ENCODE measurements at regions not wholly inside any gene's neighbourhood (a gene's known extent, or its start where the extent isn't known, plus 50 kb on each side); places are given as distances from the start of the nearest gene placed in this dataset.

DNA sequence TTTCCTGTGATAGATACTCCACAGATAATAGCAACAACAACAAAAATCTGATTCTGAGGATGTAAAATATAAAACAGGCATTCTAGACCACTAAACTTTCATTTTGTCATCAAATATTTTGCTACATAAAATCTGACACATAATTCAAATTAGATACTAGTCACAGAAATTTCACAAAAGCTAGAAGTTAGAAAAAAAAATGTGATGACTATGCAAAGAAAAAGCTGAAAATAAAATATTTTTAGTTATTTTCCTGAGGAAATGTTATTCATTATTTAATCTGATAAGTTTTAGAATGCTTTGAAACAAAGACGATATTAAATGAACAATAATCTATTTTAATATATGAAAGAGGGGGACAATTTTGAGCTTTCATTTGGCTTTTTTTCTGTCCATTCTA, 357.2 kb downstream of the SLITRK6 start:
- TF ChIP-seq CTCF (IDR thresholded peaks at IDR 0.05; ENCODE audit: control extremely low read depth, extremely low read depth), result no peak
- Histone ChIP-seq H3K4me3 (no peak overlapping the region), H3K9ac (ENCODE audit: insufficient read depth in 1 of 2, low read length in 2 of 2) (no peak overlapping the region), H3K4me1 (ENCODE audit: control insufficient read depth in 5 of 5, insufficient read depth in 5 of 5, low read length in 5 of 5) (no peaks in the 10 kb centered on the region), H3K27ac (ENCODE audit: low read depth in 1 of 2, low read length in 1 of 2) (no peak overlapping the region), H3K27me3 (ENCODE audit: control insufficient read depth in 3 of 3, insufficient read depth in 3 of 3, low read length in 2 of 3) (no peaks in the 10 kb centered on the region), H3K36me3 (ENCODE audit: control insufficient read depth in 4 of 4, insufficient read depth in 4 of 4, low read length in 4 of 4) (no peaks in the 10 kb centered on the region), H3K9me3 (ENCODE audit: control insufficient read depth in 4 of 4, insufficient read depth in 3 of 4, low read length in 3 of 4) (no peaks in the 10 kb centered on the region)
- DNase-seq (no peak), ATAC-seq (ENCODE audit: insufficient read depth, low FRiP score) (no peak)
- WGBS, 2 donors, result 89 to 92% methylated on average over 1 of the region's 1 CpG

DNA sequence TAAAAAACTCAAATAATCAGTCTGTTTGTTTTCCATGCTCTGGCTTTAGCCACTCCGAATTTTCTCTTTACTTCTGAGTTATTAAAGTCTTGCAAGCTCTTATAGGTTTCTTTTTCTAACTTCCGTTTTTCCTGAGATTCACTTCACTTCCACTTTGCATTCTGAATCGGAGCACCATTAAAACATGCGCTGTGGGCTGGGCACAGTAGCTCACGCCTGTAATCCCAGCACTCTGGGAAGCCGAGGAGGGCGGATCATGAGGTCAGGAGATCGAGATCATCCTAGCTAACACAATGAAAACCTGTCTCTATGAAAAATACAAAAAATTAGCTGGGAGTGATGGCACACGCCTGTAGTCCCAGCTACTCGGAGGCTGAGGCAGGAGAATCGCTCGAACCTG, 357.9 kb downstream of the SLITRK6 start:
- Histone ChIP-seq H3K4me3 (no peak overlapping the region), H3K27ac (ENCODE audit: low read depth in 1 of 2, low read length in 1 of 2) (no peak overlapping the region), H3K9ac (ENCODE audit: insufficient read depth in 1 of 2, low read length in 2 of 2) (no peak overlapping the region), H3K27me3 (ENCODE audit: control insufficient read depth in 3 of 3, insufficient read depth in 3 of 3, low read length in 2 of 3) (no peaks in the 10 kb centered on the region), H3K9me3 (ENCODE audit: control insufficient read depth in 4 of 4, insufficient read depth in 3 of 4, low read length in 3 of 4) (no peaks in the 10 kb centered on the region), H3K4me1 (ENCODE audit: control insufficient read depth in 5 of 5, insufficient read depth in 5 of 5, low read length in 5 of 5) (no peaks in the 10 kb centered on the region), H3K36me3 (ENCODE audit: control insufficient read depth in 4 of 4, insufficient read depth in 4 of 4, low read length in 4 of 4) (no peaks in the 10 kb centered on the region)
- WGBS, 2 donors, result 90 to 91% methylated on average over 12 of the region's 12 CpGs
- no peak for TF ChIP-seq CTCF (IDR thresholded peaks at IDR 0.05; ENCODE audit: control extremely low read depth, extremely low read depth)
- ATAC-seq (ENCODE audit: insufficient read depth, low FRiP score) (no peak), DNase-seq (no peak)

GRCh38 chr13:85436029-85436428, 363.2 kb downstream of the SLITRK6 start:
- ATAC-seq (ENCODE audit: insufficient read depth, low FRiP score), result no peak
- TF ChIP-seq CTCF (IDR thresholded peaks at IDR 0.05; ENCODE audit: control extremely low read depth, extremely low read depth), result no peak
- H3K36me3 ChIP-seq (ENCODE audit: control insufficient read depth in 4 of 4, insufficient read depth in 4 of 4, low read length in 4 of 4), result no peaks in the 10 kb centered on the region
- DNase-seq, result no peak
- H3K27ac ChIP-seq (ENCODE audit: low read depth in 1 of 2, low read length in 1 of 2), result no peak overlapping the region
- H3K4me3 ChIP-seq, result no peak overlapping the region
- peaks cover 0 to 9% (median 2%) of the 10 kb centered on the region in 4 donors for H3K9me3 ChIP-seq (ENCODE audit: control insufficient read depth in 4 of 4, insufficient read depth in 3 of 4, low read length in 3 of 4)
- no peaks in the 10 kb centered on the region for H3K4me1 ChIP-seq (ENCODE audit: control insufficient read depth in 5 of 5, insufficient read depth in 5 of 5, low read length in 5 of 5)
- 96 to 98% methylated on average over 1 of the region's 1 CpG for WGBS, 2 donors
- H3K9ac ChIP-seq (ENCODE audit: insufficient read depth in 1 of 2, low read length in 2 of 2), result no peak overlapping the region
- H3K27me3 ChIP-seq (ENCODE audit: control insufficient read depth in 3 of 3, insufficient read depth in 3 of 3, low read length in 2 of 3), result no peaks in the 10 kb centered on the region

GRCh38 chr13:85434927-85435326, 364.3 kb downstream of the SLITRK6 start:
- H3K4me3 ChIP-seq, result no peak overlapping the region
- H3K27ac ChIP-seq (ENCODE audit: low read depth in 1 of 2, low read length in 1 of 2), result no peak overlapping the region
- no peak for TF ChIP-seq CTCF (IDR thresholded peaks at IDR 0.05; ENCODE audit: control extremely low read depth, extremely low read depth)
- no peak overlapping the region for H3K9ac ChIP-seq (ENCODE audit: insufficient read depth in 1 of 2, low read length in 2 of 2)
- ATAC-seq (ENCODE audit: insufficient read depth, low FRiP score) (no peak), DNase-seq (no peak)
- H3K36me3 ChIP-seq (ENCODE audit: control insufficient read depth in 4 of 4, insufficient read depth in 4 of 4, low read length in 4 of 4), result no peaks in the 10 kb centered on the region
- peaks cover 0 to 13% (median 2%) of the 10 kb centered on the region in 4 donors for H3K9me3 ChIP-seq (ENCODE audit: control insufficient read depth in 4 of 4, insufficient read depth in 3 of 4, low read length in 3 of 4)
- no peaks in the 10 kb centered on the region for H3K4me1 ChIP-seq (ENCODE audit: control insufficient read depth in 5 of 5, insufficient read depth in 5 of 5, low read length in 5 of 5)
- no peaks in the 10 kb centered on the region for H3K27me3 ChIP-seq (ENCODE audit: control insufficient read depth in 3 of 3, insufficient read depth in 3 of 3, low read length in 2 of 3)

Data from lung (tissue), 11 donors.